Naive thymus-derived CD4-positive, alpha-beta T cell (primary cell): ENCODE measurements at regions not wholly inside any gene's neighbourhood (a gene's known extent, or its start where the extent isn't known, plus 50 kb on each side); places are given as distances from the start of the nearest gene placed in this dataset.
"Not testable (repeated sequence)": the region's sequence is repeated elsewhere in the genome, so short reads cannot be mapped to it uniquely, and the experiment has no call there.

ENCODE experiments used
- ATAC-seq: fragments of 150-1000 bp; cut with Tn5 transposase; 2 replicates; pipeline ENCODE4 v1.10.0; 2021; ENCODE audit warnings: mild to moderate bottlenecking, moderate library complexity
- CTCF ChIA-PET: fragments of 350-600 bp; sonication (Branson Sonifier 250); formaldehyde crosslinking; loops from one replicate; lab custom pipeline; 2021; ENCODE audit warnings: antibody characterized with exemption; lab: Charles Lee
- POLR2A ChIA-PET: fragments of 350-600 bp; sonication (Branson Sonifier 250); formaldehyde crosslinking; loops from one replicate; lab custom pipeline; 2021; ENCODE audit warnings: antibody characterized with exemption, inconsistent platforms; lab: Charles Lee
- DNase-seq, 9 donors: peaks; one replicate each; pipeline versions ENCODE4 v3.0.0 to v3.0.0-alpha.2; 2020 to 2022; ENCODE audit warnings: mixed read lengths in 1 of 9
- H3K27ac ChIP-seq: one replicate; pipeline ENCODE4 v1.7.0; 2013; ENCODE audit warnings: mild to moderate bottlenecking, low read depth, low read length, moderate library complexity
- H3K27me3 ChIP-seq, 2 donors: one replicate each; pipeline ENCODE4 v1.7.0; 2013; ENCODE audit warnings: low read length in 2 of 2, mild to moderate bottlenecking in 2 of 2, moderate library complexity in 2 of 2; ENCODE audit not compliant: control insufficient read depth in 2 of 2, insufficient read depth in 2 of 2
- H3K36me3 ChIP-seq, 3 experiments: 1 replicate in 2 of 3; 2 replicates in 1 of 3; pipeline ENCODE4 v1.7.0; 2013; ENCODE audit warnings: low read length in 3 of 3, mild to moderate bottlenecking in 3 of 3, moderate library complexity in 1 of 3; ENCODE audit not compliant: insufficient read depth in 3 of 3, control insufficient read depth in 2 of 3
- H3K4me1 ChIP-seq, 2 donors: one replicate each; pipeline ENCODE4 v1.7.0; 2013; ENCODE audit warnings: low read length in 2 of 2, mild to moderate bottlenecking in 2 of 2, moderate library complexity in 1 of 2; ENCODE audit not compliant: control insufficient read depth in 2 of 2, insufficient read depth in 2 of 2
- H3K4me3 ChIP-seq: 2 replicates; pipeline ENCODE4 v1.7.0; 2013; ENCODE audit warnings: mild to moderate bottlenecking, low read length
- H3K9me3 ChIP-seq, 3 experiments: 1 replicate in 2 of 3; 2 replicates in 1 of 3; pipeline ENCODE4 v1.7.0; 2013; ENCODE audit warnings: low read length in 3 of 3; ENCODE audit not compliant: control insufficient read depth in 2 of 3
- H3K27ac Mint-ChIP-seq, 9 donors: one replicate each; pipeline ENCODE4 v1.8.0; 2020 to 2022; ENCODE audit warnings: mixed read lengths in 9 of 9, mild to moderate bottlenecking in 8 of 9, moderate library complexity in 5 of 9, inconsistent platforms in 2 of 9
- H3K27me3 Mint-ChIP-seq, 5 donors: one replicate each; pipeline ENCODE4 v1.8.0; 2021 to 2022; ENCODE audit warnings: mixed read lengths in 5 of 5, mild to moderate bottlenecking in 1 of 5
- H3K36me3 Mint-ChIP-seq, 5 donors: one replicate each; pipeline ENCODE4 v1.8.0; 2020 to 2022; ENCODE audit warnings: mixed read lengths in 5 of 5, mild to moderate bottlenecking in 3 of 5, inconsistent platforms in 1 of 5
- H3K4me1 Mint-ChIP-seq, 7 donors: one replicate each; pipeline ENCODE4 v1.8.0; 2020 to 2022; ENCODE audit warnings: mixed read lengths in 7 of 7, mild to moderate bottlenecking in 3 of 7, inconsistent platforms in 1 of 7
- H3K4me3 Mint-ChIP-seq, 10 donors: one replicate each; pipeline ENCODE4 v1.8.0; 2020 to 2022; ENCODE audit warnings: mild to moderate bottlenecking in 10 of 10, mixed read lengths in 10 of 10, moderate library complexity in 6 of 10, inconsistent platforms in 2 of 10
- H3K9me3 Mint-ChIP-seq, 11 donors: one replicate each; pipeline ENCODE4 v1.8.0; 2020 to 2022; ENCODE audit warnings: mixed read lengths in 11 of 11, mild to moderate bottlenecking in 4 of 11, inconsistent platforms in 1 of 11, moderate library complexity in 1 of 11
- intact Hi-C, 2 donors: fragments of 100-400 bp; cut with micrococcal nuclease; formaldehyde crosslinking; loops; one replicate each; pipeline ENCODE4 v1.15.1; 2023

GRCh38 chr12:8282181-8282580 lies 54.8 kb upstream of the FAM90A1 start:
- H3K36me3 Mint-ChIP-seq, POLR2A ChIA-PET, DNase-seq, H3K9me3 Mint-ChIP-seq, H3K27ac ChIP-seq, CTCF ChIA-PET, H3K27me3 Mint-ChIP-seq, ATAC-seq, H3K4me1 Mint-ChIP-seq, H3K27me3 ChIP-seq, H3K4me3 ChIP-seq, H3K9me3 ChIP-seq, H3K36me3 ChIP-seq, H3K27ac Mint-ChIP-seq, intact Hi-C loops, H3K4me3 Mint-ChIP-seq, H3K4me1 ChIP-seq: not testable (repeated sequence)

DNA sequence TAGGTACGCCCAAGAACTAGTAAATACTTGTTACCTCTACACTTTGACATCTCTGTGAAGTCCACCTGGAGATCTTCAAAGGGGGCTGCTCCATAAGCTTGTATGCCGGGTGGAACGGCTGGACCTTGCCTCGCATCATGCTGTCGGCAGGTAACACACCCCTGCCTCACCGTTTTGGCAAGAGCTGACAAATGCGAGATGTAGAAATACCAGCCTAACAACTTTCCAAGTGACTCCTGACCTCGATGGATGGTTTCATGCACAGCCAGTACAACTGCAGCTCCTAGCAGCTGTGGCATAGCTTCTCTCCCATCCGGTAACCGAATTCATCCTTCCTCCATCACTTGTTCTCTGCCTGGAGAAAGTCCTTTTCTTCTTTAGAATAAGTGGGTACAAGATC lies 58.3 kb upstream of the FAM90A1 start:
- DNase-seq, ATAC-seq, H3K4me3 ChIP-seq, H3K4me3 Mint-ChIP-seq, H3K36me3 Mint-ChIP-seq, H3K36me3 ChIP-seq, H3K4me1 Mint-ChIP-seq, H3K4me1 ChIP-seq, intact Hi-C loops, H3K27ac Mint-ChIP-seq, POLR2A ChIA-PET, CTCF ChIA-PET, H3K27me3 ChIP-seq, H3K27ac ChIP-seq, H3K9me3 Mint-ChIP-seq, H3K27me3 Mint-ChIP-seq, H3K9me3 ChIP-seq: not testable (repeated sequence)

DNA sequence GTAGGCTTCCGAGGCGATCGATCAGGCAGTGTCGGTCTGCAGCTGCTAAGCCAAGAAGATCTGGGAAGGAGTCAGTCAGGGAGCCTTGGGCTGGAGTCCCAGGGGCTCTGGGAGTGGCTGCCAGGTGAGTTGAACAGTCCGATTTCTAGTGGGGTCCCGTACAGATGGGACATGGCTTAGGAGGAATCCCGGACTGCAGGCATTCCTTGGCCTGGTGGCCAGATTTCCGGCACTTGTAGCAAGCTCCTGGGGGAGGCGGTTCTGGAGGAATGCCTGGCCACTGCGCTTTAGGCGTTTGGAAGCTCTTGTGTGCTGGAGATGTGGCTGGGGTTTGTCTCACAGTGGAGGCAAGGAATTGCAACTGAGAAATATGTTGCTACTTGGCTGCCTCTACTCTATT lies 64.3 kb upstream of the FAM90A1 start:
- H3K4me3 ChIP-seq, DNase-seq, H3K27me3 ChIP-seq, H3K9me3 ChIP-seq, ATAC-seq, H3K36me3 Mint-ChIP-seq, H3K27ac Mint-ChIP-seq, H3K4me3 Mint-ChIP-seq, H3K9me3 Mint-ChIP-seq, H3K4me1 Mint-ChIP-seq, CTCF ChIA-PET, H3K4me1 ChIP-seq, H3K27ac ChIP-seq, H3K27me3 Mint-ChIP-seq, POLR2A ChIA-PET, intact Hi-C loops, H3K36me3 ChIP-seq: not testable (repeated sequence)

- ATAC-seq, H3K36me3 ChIP-seq, H3K9me3 Mint-ChIP-seq, H3K4me1 ChIP-seq, H3K4me3 ChIP-seq, H3K27ac ChIP-seq, POLR2A ChIA-PET, CTCF ChIA-PET, intact Hi-C loops, H3K36me3 Mint-ChIP-seq, H3K9me3 ChIP-seq, H3K4me1 Mint-ChIP-seq, DNase-seq, H3K27me3 Mint-ChIP-seq, H3K4me3 Mint-ChIP-seq, H3K27ac Mint-ChIP-seq, H3K27me3 ChIP-seq: not testable (repeated sequence)
Measured at GRCh38 chr12:8294662-8295061, 67.2 kb upstream of the FAM90A1 start.

- ATAC-seq, H3K4me3 Mint-ChIP-seq, CTCF ChIA-PET, H3K9me3 ChIP-seq, H3K36me3 Mint-ChIP-seq, H3K27me3 Mint-ChIP-seq, H3K4me3 ChIP-seq, H3K27me3 ChIP-seq, POLR2A ChIA-PET, H3K9me3 Mint-ChIP-seq, DNase-seq, H3K36me3 ChIP-seq, H3K27ac Mint-ChIP-seq, H3K4me1 Mint-ChIP-seq, H3K27ac ChIP-seq, intact Hi-C loops, H3K4me1 ChIP-seq: not testable (repeated sequence)
Measured at GRCh38 chr12:8308611-8309010, 81.2 kb upstream of the FAM90A1 start.

GRCh38 chr12:8315997-8316396 lies 88.6 kb upstream of the FAM90A1 start:
- DNase-seq, H3K27me3 Mint-ChIP-seq, H3K9me3 ChIP-seq, intact Hi-C loops, H3K4me3 ChIP-seq, H3K36me3 Mint-ChIP-seq, ATAC-seq, CTCF ChIA-PET, H3K36me3 ChIP-seq, POLR2A ChIA-PET, H3K27ac Mint-ChIP-seq, H3K4me1 ChIP-seq, H3K9me3 Mint-ChIP-seq, H3K27me3 ChIP-seq, H3K4me3 Mint-ChIP-seq, H3K27ac ChIP-seq: not testable (repeated sequence)
- peaks cover 13 to 25% (median 16%) of the 10 kb centered on the region in 7 donors for H3K4me1 Mint-ChIP-seq

GRCh38 chr12:8317675-8318074 lies 90.3 kb upstream of the FAM90A1 start:
- H3K9me3 ChIP-seq, intact Hi-C loops, H3K27me3 ChIP-seq, H3K4me3 Mint-ChIP-seq, H3K27ac Mint-ChIP-seq, H3K36me3 Mint-ChIP-seq, H3K27ac ChIP-seq, ATAC-seq, H3K4me1 ChIP-seq, H3K36me3 ChIP-seq, CTCF ChIA-PET, H3K9me3 Mint-ChIP-seq, H3K4me3 ChIP-seq, DNase-seq, POLR2A ChIA-PET: not testable (repeated sequence)
- H3K4me1 Mint-ChIP-seq, result peaks cover 13 to 23% (median 16%) of the 10 kb centered on the region in 7 donors
- peaks cover 0 to 10% (median 0%) of the 10 kb centered on the region in 5 donors for H3K27me3 Mint-ChIP-seq
